ENCODE measurements at regions not wholly inside any gene's neighbourhood (a gene's known extent, or its start where the extent isn't known, plus 50 kb on each side); places are given as distances from the start of the nearest gene placed in this dataset.
"Not testable (repeated sequence)": the region's sequence is repeated elsewhere in the genome, so short reads cannot be mapped to it uniquely, and the experiment has no call there.

- Histone ChIP-seq H3K27ac (ENCODE audit: low read depth, low read length) (no peak overlapping the region), H3K9me2 (ENCODE audit: insufficient read depth) (no peaks in the 10 kb centered on the region), H3K9me3 (ENCODE audit: control insufficient read depth in 1 of 2, insufficient read depth in 1 of 2, low read depth in 1 of 2, low read length in 2 of 2) (no peaks in the 10 kb centered on the region), H3K4me2 (ENCODE audit: low read length) (no peak overlapping the region), H3K4me3 (replicated peaks in 1 of 2; ENCODE audit: low read depth in 1 of 2, low read length in 2 of 2) (no peak overlapping the region), H3K79me2 (ENCODE audit: insufficient read depth, low read length) (no peaks in the 10 kb centered on the region), H3K9ac (ENCODE audit: low read length) (no peak overlapping the region), H2AFZ (ENCODE audit: low read depth, low read length, poor library complexity, severe bottlenecking) (no peak overlapping the region), H3K36me3 (ENCODE audit: control insufficient read depth in 1 of 2, insufficient read depth in 2 of 2, low read length in 2 of 2) (no peaks in the 10 kb centered on the region), H4K20me1 (ENCODE audit: insufficient read depth) (no peaks in the 10 kb centered on the region), H3K27me3 (ENCODE audit: insufficient read depth, low read length) (no peaks in the 10 kb centered on the region), H3K4me1 (ENCODE audit: control insufficient read depth in 1 of 2, insufficient read depth in 2 of 2, low read length in 2 of 2) (no peaks in the 10 kb centered on the region)
- RAD21 ChIA-PET (ENCODE audit: low non-redundant PET in 1 of 2, low total read pairs in 2 of 2, uncharacterized antibody in 2 of 2, unreplicated experiment in 2 of 2), result no interaction called here
- ATAC-seq (no peak), DNase-seq (ENCODE audit: low read depth, low spot score) (no peak)
- BruUV-seq (replicated peaks), result no TSS peak
- POLR2A ChIA-PET, result no interaction called here
- CTCF ChIA-PET, result no interaction called here
- TF ChIP-seq CTCF (IDR thresholded peaks at IDR 0.05 in 2 of 3, conservative IDR thresholded peaks at IDR 0.05 in 1 of 3; ENCODE audit: borderline replicate concordance in 1 of 3, insufficient read depth in 1 of 3, low read depth in 2 of 3, low read length in 2 of 3) (no peak), EGR1 (IDR thresholded peaks at IDR 0.05; ENCODE audit: low read depth) (no peak), EZH2phosphoT487 (IDR thresholded peaks at IDR 0.05; ENCODE audit: borderline replicate concordance) (no peak), YY1 (IDR thresholded peaks at IDR 0.05; ENCODE audit: extremely low read depth, insufficient replicate concordance, low read depth, low read length) (no peak), ZFX (IDR thresholded peaks at IDR 0.05) (no peak), RAD21 (IDR thresholded peaks at IDR 0.05; ENCODE audit: low read depth) (no peak), CEBPB (IDR thresholded peaks at IDR 0.05; ENCODE audit: low read depth) (no peak)
- intact Hi-C loops (cut with micrococcal nuclease), result no loop called here
Observed at GRCh38 chr4:160364217-160364616, 1261.3 kb downstream of the RAPGEF2 start.

GRCh38 chr4:160364665-160365064, 1261.8 kb downstream of the RAPGEF2 start:
- intact Hi-C loops (cut with micrococcal nuclease); ATAC-seq; CTCF ChIA-PET: not testable (repeated sequence)

DNA sequence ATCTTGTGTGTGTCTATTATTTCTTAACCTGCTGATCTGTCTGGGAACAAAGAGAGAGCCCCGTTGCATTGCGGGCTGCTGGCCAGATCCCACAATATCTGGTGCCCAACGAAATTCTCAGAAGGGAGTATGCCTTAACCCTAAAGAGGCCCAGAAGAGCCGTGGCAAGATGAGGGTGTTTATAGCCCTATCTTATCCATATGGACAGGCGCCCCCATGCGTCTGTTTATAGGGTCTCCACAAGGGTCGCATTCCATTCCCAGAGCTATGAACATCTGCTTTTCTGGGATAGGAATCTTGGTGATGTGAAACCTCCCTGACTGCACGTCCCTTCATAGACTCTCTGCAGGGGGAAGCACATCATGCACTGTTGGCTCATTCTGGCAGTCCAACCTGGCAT, 1262.5 kb downstream of the RAPGEF2 start:
- H2AFZ ChIP-seq (ENCODE audit: low read depth, low read length, poor library complexity, severe bottlenecking); intact Hi-C loops (cut with micrococcal nuclease); H3K4me2 ChIP-seq (ENCODE audit: low read length); H3K9ac ChIP-seq (ENCODE audit: low read length); H3K4me1 ChIP-seq (ENCODE audit: control insufficient read depth in 1 of 2, insufficient read depth in 2 of 2, low read length in 2 of 2); CTCF ChIA-PET; H4K20me1 ChIP-seq (ENCODE audit: insufficient read depth); H3K27ac ChIP-seq (ENCODE audit: low read depth, low read length); H3K36me3 ChIP-seq (ENCODE audit: control insufficient read depth in 1 of 2, insufficient read depth in 2 of 2, low read length in 2 of 2); H3K4me3 ChIP-seq (replicated peaks in 1 of 2; ENCODE audit: low read depth in 1 of 2, low read length in 2 of 2); RAD21 ChIA-PET (ENCODE audit: low non-redundant PET in 1 of 2, low total read pairs in 2 of 2, uncharacterized antibody in 2 of 2, unreplicated experiment in 2 of 2); H3K9me2 ChIP-seq (ENCODE audit: insufficient read depth); ATAC-seq; POLR2A ChIA-PET; BruUV-seq (replicated peaks); H3K27me3 ChIP-seq (ENCODE audit: insufficient read depth, low read length); H3K9me3 ChIP-seq (ENCODE audit: control insufficient read depth in 1 of 2, insufficient read depth in 1 of 2, low read depth in 1 of 2, low read length in 2 of 2); H3K79me2 ChIP-seq (ENCODE audit: insufficient read depth, low read length); DNase-seq (ENCODE audit: low read depth, low spot score): not testable (repeated sequence)

More at GRCh38 chr4:160364665-160365064, 1261.8 kb downstream of the RAPGEF2 start:
- H3K9ac ChIP-seq (ENCODE audit: low read length); H3K27ac ChIP-seq (ENCODE audit: low read depth, low read length); RAD21 ChIA-PET (ENCODE audit: low non-redundant PET in 1 of 2, low total read pairs in 2 of 2, uncharacterized antibody in 2 of 2, unreplicated experiment in 2 of 2); H4K20me1 ChIP-seq (ENCODE audit: insufficient read depth); H3K4me3 ChIP-seq (replicated peaks in 1 of 2; ENCODE audit: low read depth in 1 of 2, low read length in 2 of 2); H3K79me2 ChIP-seq (ENCODE audit: insufficient read depth, low read length); H2AFZ ChIP-seq (ENCODE audit: low read depth, low read length, poor library complexity, severe bottlenecking); H3K36me3 ChIP-seq (ENCODE audit: control insufficient read depth in 1 of 2, insufficient read depth in 2 of 2, low read length in 2 of 2); H3K27me3 ChIP-seq (ENCODE audit: insufficient read depth, low read length); POLR2A ChIA-PET; BruUV-seq (replicated peaks); H3K4me1 ChIP-seq (ENCODE audit: control insufficient read depth in 1 of 2, insufficient read depth in 2 of 2, low read length in 2 of 2); H3K9me3 ChIP-seq (ENCODE audit: control insufficient read depth in 1 of 2, insufficient read depth in 1 of 2, low read depth in 1 of 2, low read length in 2 of 2); H3K9me2 ChIP-seq (ENCODE audit: insufficient read depth); H3K4me2 ChIP-seq (ENCODE audit: low read length); DNase-seq (ENCODE audit: low read depth, low spot score): not testable (repeated sequence)

Data from HCT116 (cell line).